Calu3 (cell line): ENCODE measurements at regions not wholly inside any gene's neighbourhood (a gene's known extent, or its start where the extent isn't known, plus 50 kb on each side); places are given as distances from the start of the nearest gene placed in this dataset.

Source experiments
- BruUV-seq: library from RNA; stranded (reverse); fragments of 400-500 nt; replicated peaks from 2 replicates; lab custom pipeline; 2021; lab: Mats Ljungman, UMichigan
- CTCF ChIA-PET: fragments of 300-600 bp; sonication (Branson Sonifier 250); formaldehyde crosslinking; loops from one replicate; lab custom pipeline; 2022; ENCODE audit warnings: antibody characterized with exemption; lab: Charles Lee
- DNase-seq: peaks from one replicate; pipeline ENCODE4 v3.0.0; 2022
- H3K27ac Mint-ChIP-seq: one replicate; pipeline ENCODE4 v1.8.0; 2022; ENCODE audit warnings: mixed read lengths; ENCODE audit not compliant: unreplicated experiment
- H3K27me3 Mint-ChIP-seq: one replicate; pipeline ENCODE4 v1.8.0; 2022; ENCODE audit warnings: mixed read lengths; ENCODE audit not compliant: unreplicated experiment
- H3K36me3 Mint-ChIP-seq: one replicate; pipeline ENCODE4 v1.8.0; 2022; ENCODE audit warnings: mild to moderate bottlenecking, moderate library complexity, mixed read lengths; ENCODE audit not compliant: insufficient read depth, unreplicated experiment
- H3K4me1 Mint-ChIP-seq: one replicate; pipeline ENCODE4 v1.8.0; 2022; ENCODE audit warnings: mild to moderate bottlenecking, low read depth, mixed read lengths; ENCODE audit not compliant: unreplicated experiment
- H3K4me3 Mint-ChIP-seq: one replicate; pipeline ENCODE4 v1.8.0; 2022; ENCODE audit warnings: mild to moderate bottlenecking, low read depth, moderate library complexity, mixed read lengths; ENCODE audit not compliant: unreplicated experiment
- H3K9me3 Mint-ChIP-seq: one replicate; pipeline ENCODE4 v1.8.0; 2022; ENCODE audit warnings: low read depth, mixed read lengths; ENCODE audit not compliant: unreplicated experiment
- CTCF ChIP-seq: fragments of 200-600 bp; IDR thresholded peaks from one replicate; pipeline ENCODE4 v1.8.0; 2022; ENCODE audit warnings: antibody characterized with exemption; ENCODE audit not compliant: unreplicated experiment
- intact Hi-C: fragments of 100-400 bp; cut with micrococcal nuclease; formaldehyde crosslinking; loops from one replicate; pipeline ENCODE4 v1.10.0; 2022; ENCODE audit not compliant: unreplicated experiment

GRCh38 chr2:23066686-23067085, 318.3 kb upstream of the KLHL29 start:
- Mint-ChIP-seq H3K9me3 (no peaks in the 10 kb centered on the region), H3K4me3 (no peak overlapping the region), H3K27ac (no peak overlapping the region), H3K4me1 (no peaks in the 10 kb centered on the region), H3K36me3 (no peaks in the 10 kb centered on the region), H3K27me3 (peaks cover 15% of the 10 kb centered on the region)
- DNase-seq = no peak
- CTCF ChIA-PET = no interaction called here
- no TSS peak for BruUV-seq
- intact Hi-C loops = no loop called here
- no peak for TF ChIP-seq CTCF

- Mint-ChIP-seq H3K36me3 (no peaks in the 10 kb centered on the region), H3K4me1 (no peaks in the 10 kb centered on the region), H3K27me3 (peaks cover 10% of the 10 kb centered on the region), H3K4me3 (no peak overlapping the region), H3K27ac (no peak overlapping the region), H3K9me3 (no peaks in the 10 kb centered on the region)
- BruUV-seq = no TSS peak
- no peak for TF ChIP-seq CTCF
- CTCF ChIA-PET = no interaction called here
- no peak for DNase-seq
- intact Hi-C loops = no loop called here
Observed at GRCh38 chr2:23069156-23069555, 315.8 kb upstream of the KLHL29 start.

GRCh38 chr2:23069923-23070322, 315.1 kb upstream of the KLHL29 start:
- CTCF ChIA-PET = interaction anchor here (0.6 kb wide), 1 partner anchor 144 kb away, joined by 3 read pairs; no protein-coding TSS in a partner anchor
- H3K4me3 Mint-ChIP-seq = no peak overlapping the region
- no peaks in the 10 kb centered on the region for H3K36me3 Mint-ChIP-seq
- peaks cover 13% of the 10 kb centered on the region for H3K27me3 Mint-ChIP-seq
- no peaks in the 10 kb centered on the region for H3K4me1 Mint-ChIP-seq
- H3K27ac Mint-ChIP-seq = no peak overlapping the region
- no peak for DNase-seq
- H3K9me3 Mint-ChIP-seq = no peaks in the 10 kb centered on the region
- BruUV-seq = no TSS peak
- TF ChIP-seq CTCF = no peak
- intact Hi-C loops = no loop called here

- intact Hi-C loops = no loop called here
- no TSS peak for BruUV-seq
- TF ChIP-seq CTCF = no peak
- no peaks in the 10 kb centered on the region for H3K9me3 Mint-ChIP-seq
- CTCF ChIA-PET = no interaction called here
- H3K4me1 Mint-ChIP-seq = no peaks in the 10 kb centered on the region
- peaks cover 25% of the 10 kb centered on the region for H3K27me3 Mint-ChIP-seq
- no peak for DNase-seq
- H3K27ac Mint-ChIP-seq = no peak overlapping the region
- H3K36me3 Mint-ChIP-seq = no peaks in the 10 kb centered on the region
- H3K4me3 Mint-ChIP-seq = no peak overlapping the region
Observed at GRCh38 chr2:23073056-23073455, 311.9 kb upstream of the KLHL29 start.
